ENCODE measurements at regions not wholly inside any gene's neighbourhood (a gene's known extent, or its start where the extent isn't known, plus 50 kb on each side); places are given as distances from the start of the nearest gene placed in this dataset.

DNA sequence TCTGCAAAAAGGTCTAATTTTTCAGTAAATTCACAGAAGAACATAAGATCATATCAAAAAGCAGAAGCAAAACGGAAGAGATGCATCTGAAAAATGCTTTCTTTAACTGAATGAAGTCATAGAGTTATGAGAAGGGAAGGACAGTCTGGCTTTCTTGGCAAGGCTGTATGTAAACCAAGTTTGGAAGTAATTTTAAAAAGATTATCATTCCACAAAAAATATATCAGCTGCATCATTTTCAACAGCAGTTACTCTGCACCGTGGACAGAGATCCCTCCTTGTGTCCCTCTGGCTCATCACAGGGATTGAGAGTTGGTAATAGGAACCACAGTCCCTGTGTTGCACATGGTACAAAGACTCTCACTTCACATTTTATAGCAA is 258.5 kb downstream of the HIVEP2 start:
- H4K20me1 ChIP-seq (ENCODE audit: control insufficient read depth, insufficient read depth) = no peaks in the 10 kb centered on the region
- no peaks in the 10 kb centered on the region for H3K9me3 ChIP-seq (replicated peaks; ENCODE audit: control insufficient read depth, insufficient read depth, low read length)
- no peak overlapping the region for H3K27ac ChIP-seq (ENCODE audit: control insufficient read depth, insufficient read depth)
- no peaks in the 10 kb centered on the region for H3K27me3 ChIP-seq (replicated peaks in 1 of 2; ENCODE audit: control insufficient read depth in 2 of 2, insufficient read depth in 2 of 2, low read length in 1 of 2)
- H3K4me1 ChIP-seq (ENCODE audit: control insufficient read depth, insufficient read depth, low read length) = no peaks in the 10 kb centered on the region
- FAIRE-seq (no peak), ATAC-seq (no peak), DNase-seq (ENCODE audit: low read depth, low spot score) (no peak)
- 26% methylated on average over 2 of the region's 2 CpGs for WGBS (ENCODE audit: insufficient coverage, insufficient replicate concordance, low lambda C conversion rate, missing lambda C conversion rate)
- BruUV-seq (replicated peaks) = no TSS peak
- H2AFZ ChIP-seq (ENCODE audit: control insufficient read depth, low read depth, low read length) = no peak overlapping the region
- SMC1A ChIA-PET (ENCODE audit: uncharacterized antibody, unreplicated experiment) = interaction anchor here (0.6 kb wide), 1 partner anchor 592 kb away, joined by 3 read pairs; no protein-coding TSS in a partner anchor
- no peak overlapping the region for H3K4me2 ChIP-seq (ENCODE audit: control insufficient read depth, insufficient read depth)
- CTCF ChIA-PET = no interaction called here
- intact Hi-C loops (cut with micrococcal nuclease; ENCODE audit: unreplicated experiment) = no loop called here
- in situ Hi-C loops (cut with MboI) = loop anchor here (25.0 kb wide), 1 partner anchor 726 kb away; no protein-coding TSS in a partner anchor
- no peaks in the 10 kb centered on the region for H3K79me2 ChIP-seq (ENCODE audit: control insufficient read depth, insufficient read depth, low read length)
- H3K4me3 ChIP-seq = no peak overlapping the region
- POLR2A ChIA-PET = interaction anchor here (0.6 kb wide), 1 partner anchor 321 kb away, joined by 3 read pairs; no protein-coding TSS in a partner anchor
- no peak overlapping the region for H3K9ac ChIP-seq (ENCODE audit: control insufficient read depth, insufficient read depth, low read length)
- no peaks in the 10 kb centered on the region for H3K36me3 ChIP-seq (ENCODE audit: control insufficient read depth in 2 of 2, insufficient read depth in 2 of 2, low read length in 1 of 2)
- RAD21 ChIA-PET (ENCODE audit: unreplicated experiment) = no interaction called here
- TF ChIP-seq CHD4 (IDR thresholded peaks at IDR 0.05) (no peak), SMAD5 (IDR thresholded peaks at IDR 0.05; ENCODE audit: low read depth) (no peak), CBFB (IDR thresholded peaks at IDR 0.05; ENCODE audit: low read depth) (no peak), EGR1 (IDR thresholded peaks at IDR 0.05; ENCODE audit: borderline replicate concordance in 1 of 2, low read depth in 2 of 2, low read length in 2 of 2) (no peak), MAX (IDR thresholded peaks at IDR 0.05; ENCODE audit: low read depth, low read length) (no peak), CUX1 (IDR thresholded peaks at IDR 0.05; ENCODE audit: insufficient replicate concordance, low read depth, low read length) (no peak), BCL11A (IDR thresholded peaks at IDR 0.05; ENCODE audit: low read depth, low read length) (no peak), MEF2B (IDR thresholded peaks at IDR 0.05; ENCODE audit: partially characterized antibody, poor library complexity, severe bottlenecking) (no peak), HSF1 (IDR thresholded peaks at IDR 0.05; ENCODE audit: low read depth, low read length) (no peak), WRNIP1 (IDR thresholded peaks at IDR 0.05; ENCODE audit: borderline replicate concordance, low read depth, low read length) (no peak), MTA2 (IDR thresholded peaks at IDR 0.05; ENCODE audit: low read depth) (no peak), RCOR1 (conservative IDR thresholded peaks at IDR 0.05; ENCODE audit: low read depth, low read length) (no peak), CBX3 (IDR thresholded peaks at IDR 0.05; ENCODE audit: borderline replicate concordance, low read depth) (no peak), MTA3 (IDR thresholded peaks at IDR 0.05; ENCODE audit: borderline replicate concordance, low read length) (no peak), NFYA (IDR thresholded peaks at IDR 0.05; ENCODE audit: borderline replicate concordance, low read depth, low read length) (no peak), FOXK2 (IDR thresholded peaks at IDR 0.05) (no peak)
- TF ChIP-seq, protein P1, sequence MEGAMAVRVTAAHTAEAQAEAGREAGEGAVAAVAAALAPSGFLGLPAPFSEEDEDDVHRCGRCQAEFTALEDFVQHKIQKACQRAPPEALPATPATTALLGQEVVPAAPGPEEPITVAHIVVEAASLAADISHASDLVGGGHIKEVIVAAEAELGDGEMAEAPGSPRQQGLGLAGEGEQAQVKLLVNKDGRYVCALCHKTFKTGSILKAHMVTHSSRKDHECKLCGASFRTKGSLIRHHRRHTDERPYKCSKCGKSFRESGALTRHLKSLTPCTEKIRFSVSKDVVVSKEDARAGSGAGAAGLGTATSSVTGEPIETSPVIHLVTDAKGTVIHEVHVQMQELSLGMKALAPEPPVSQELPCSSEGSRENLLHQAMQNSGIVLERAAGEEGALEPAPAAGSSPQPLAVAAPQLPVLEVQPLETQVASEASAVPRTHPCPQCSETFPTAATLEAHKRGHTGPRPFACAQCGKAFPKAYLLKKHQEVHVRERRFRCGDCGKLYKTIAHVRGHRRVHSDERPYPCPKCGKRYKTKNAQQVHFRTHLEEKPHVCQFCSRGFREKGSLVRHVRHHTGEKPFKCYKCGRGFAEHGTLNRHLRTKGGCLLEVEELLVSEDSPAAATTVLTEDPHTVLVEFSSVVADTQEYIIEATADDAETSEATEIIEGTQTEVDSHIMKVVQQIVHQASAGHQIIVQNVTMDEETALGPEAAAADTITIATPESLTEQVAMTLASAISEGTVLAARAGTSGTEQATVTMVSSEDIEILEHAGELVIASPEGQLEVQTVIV (IDR thresholded peaks at IDR 0.05; ENCODE audit: borderline replicate concordance, partially characterized antibody) = no peak

All from GM12878 (cell line).